GM23248 (cell line): ENCODE measurements at regions not wholly inside any gene's neighbourhood (a gene's known extent, or its start where the extent isn't known, plus 50 kb on each side); places are given as distances from the start of the nearest gene placed in this dataset.

ENCODE experiments used
- EZH2 ChIP-seq: fragments of 200-600 bp; sonication (generic); IDR thresholded peaks from 2 replicates; pipeline ENCODE4 v1.6.1; 2018; ENCODE audit warnings: antibody characterized with exemption, mild to moderate bottlenecking; ENCODE audit not compliant: insufficient read depth, poor library complexity, severe bottlenecking
- EZH2phosphoT487 ChIP-seq: fragments of 200-600 bp; sonication (generic); IDR thresholded peaks from 2 replicates; pipeline ENCODE4 v1.6.1; 2018; ENCODE audit warnings: antibody characterized with exemption, moderate library complexity, mild to moderate bottlenecking, low read depth; ENCODE audit not compliant: insufficient read depth

DNA sequence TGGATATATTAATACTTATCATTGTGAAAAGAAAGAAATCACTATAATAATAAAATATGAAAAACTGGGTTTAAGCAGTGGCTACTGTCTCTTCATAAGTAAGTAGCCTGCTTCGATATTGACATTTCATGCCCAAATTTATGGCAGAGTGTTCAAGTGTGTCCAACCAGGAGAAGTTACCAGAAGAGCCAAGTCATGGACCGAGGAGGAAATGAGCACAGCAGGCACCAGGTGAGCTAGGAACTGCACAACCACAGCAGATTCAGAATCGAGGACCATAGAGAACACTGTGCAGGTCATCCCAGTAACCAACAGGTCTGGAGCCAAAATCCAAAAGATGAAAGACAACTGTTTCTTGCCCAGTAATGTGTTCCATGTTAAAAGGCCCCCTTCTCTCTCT is 79.9 kb upstream of the ABCB5 start:
- TF ChIP-seq EZH2, result no peak
- no peak for TF ChIP-seq EZH2phosphoT487
